HuH-7.5 (cell line): ENCODE measurements at regions not wholly inside any gene's neighbourhood (a gene's known extent, or its start where the extent isn't known, plus 50 kb on each side); places are given as distances from the start of the nearest gene placed in this dataset.
"Not testable (repeated sequence)": the region's sequence is repeated elsewhere in the genome, so short reads cannot be mapped to it uniquely, and the experiment has no call there.

Source experiments
- DNase-seq: peaks from one replicate; pipeline ENCODE4 v3.0.0; 2011; ENCODE audit warnings: low spot score

DNA sequence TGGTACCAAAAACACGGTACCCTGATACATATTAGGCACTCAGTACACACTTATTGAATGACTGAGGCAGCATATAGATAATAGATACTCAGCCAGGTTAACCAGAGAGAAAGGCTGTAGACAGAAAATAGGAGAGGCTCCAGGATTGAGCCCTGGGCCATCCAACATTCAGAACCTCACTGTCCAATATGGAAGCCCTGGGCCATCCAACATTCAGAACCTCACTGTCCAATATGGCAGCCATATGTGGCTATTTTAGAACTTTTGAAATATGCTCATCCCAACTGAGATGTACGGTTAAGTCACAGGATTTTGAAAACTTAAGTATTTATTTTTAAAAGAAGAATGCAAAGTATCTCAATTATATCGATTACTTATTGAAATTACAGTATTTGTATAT, 142.5 kb upstream of the ID4 start:
- no peak for DNase-seq

GRCh38 chr6:19697744-19698290, 139.4 kb upstream of the ID4 start:
- no peak for DNase-seq

DNA sequence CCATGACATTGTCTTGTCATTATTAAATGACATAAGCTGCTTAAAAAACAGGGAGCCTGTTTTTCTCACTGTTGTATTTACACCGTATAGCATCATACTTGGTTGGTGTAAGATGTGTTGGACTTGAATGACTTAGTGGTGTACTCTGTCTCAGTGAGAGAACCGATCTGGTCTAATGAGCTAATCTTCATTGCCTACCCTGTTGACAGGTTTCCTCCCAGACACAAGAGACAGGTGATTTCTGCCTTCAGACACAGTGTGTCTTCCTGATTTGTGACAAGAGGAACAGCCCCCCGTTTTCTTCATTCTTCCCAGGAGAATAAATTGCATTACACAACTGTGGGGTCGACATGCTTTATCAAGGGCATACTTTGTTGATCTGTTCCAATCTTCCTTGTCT, 137.2 kb upstream of the ID4 start:
- no peak for DNase-seq

GRCh38 chr6:19705606-19706005, 131.6 kb upstream of the ID4 start:
- no peak for DNase-seq

DNA sequence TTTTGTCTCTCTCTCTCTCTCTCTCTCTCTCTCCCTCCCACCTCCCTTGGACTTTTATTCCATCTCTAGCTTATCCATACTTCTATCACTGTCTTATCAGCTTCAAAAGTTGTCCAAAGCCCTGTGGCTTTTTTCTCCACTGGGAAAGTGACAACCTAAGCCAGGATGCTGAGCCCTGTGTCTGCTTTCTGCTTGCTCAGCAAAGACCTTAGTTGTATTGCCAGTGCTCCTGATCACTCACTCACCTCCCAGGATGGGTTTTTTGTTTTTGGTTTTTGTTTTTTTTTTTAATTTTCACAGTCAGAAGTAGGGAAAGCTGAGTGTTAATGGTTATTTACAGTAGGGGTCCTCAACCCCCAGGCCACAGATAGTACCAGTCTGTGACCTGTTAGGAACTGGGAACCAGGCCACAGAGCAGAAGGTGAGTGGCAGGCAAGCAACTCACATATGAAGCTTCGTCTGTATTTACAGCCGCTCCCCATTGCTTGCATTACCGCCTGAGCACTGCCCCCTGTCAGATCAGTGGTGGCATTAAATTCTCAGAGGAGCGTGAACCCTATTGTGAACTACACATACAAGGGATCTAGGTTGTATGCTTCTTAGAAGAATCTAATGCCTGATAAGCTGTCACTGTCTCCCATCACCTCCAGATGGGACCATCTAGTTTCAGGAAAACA, 125.0 kb upstream of the ID4 start:
- DNase-seq: no peak

DNA sequence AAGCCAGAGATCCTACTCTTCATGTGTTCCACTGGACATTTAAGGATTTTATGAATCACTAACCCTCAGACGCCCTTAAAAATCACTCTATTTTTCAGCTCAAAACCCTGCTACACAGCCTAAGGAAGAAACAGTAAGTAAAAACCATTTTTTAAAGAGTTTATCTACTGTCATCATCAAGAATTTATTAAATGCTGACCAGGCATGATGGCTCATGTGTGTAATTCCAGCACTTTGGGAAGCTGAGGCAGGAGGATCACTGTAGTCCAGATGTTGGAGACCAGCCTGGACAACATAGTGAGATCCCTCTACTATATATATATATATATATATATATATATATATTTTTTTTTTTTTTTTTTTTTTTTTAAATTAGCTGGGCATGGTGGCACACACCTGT, 124.2 kb upstream of the ID4 start:
- no peak for DNase-seq

DNA sequence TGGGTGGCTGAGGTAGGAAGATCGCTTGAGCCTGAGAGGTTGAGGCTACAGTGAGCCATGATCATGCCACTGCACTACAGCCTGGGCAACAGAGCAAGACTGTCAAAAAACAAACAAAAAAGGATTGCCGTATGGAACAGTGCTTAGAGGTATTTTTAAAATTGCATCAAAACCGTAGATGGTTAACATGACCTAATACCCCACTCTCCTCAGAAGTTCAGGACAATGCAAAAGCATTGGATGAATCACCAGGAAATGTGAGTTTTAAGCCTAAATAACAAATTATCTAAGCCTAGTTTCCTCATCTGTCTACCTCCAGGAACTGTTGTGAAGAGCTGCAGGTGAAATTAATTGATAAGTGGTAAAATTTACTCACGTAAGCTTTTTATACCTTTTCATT, 123.8 kb upstream of the ID4 start:
- no peak for DNase-seq

- DNase-seq: no peak
These were observed 123.2 kb upstream of the ID4 start for GRCh38 chr6:19713984-19714383.

- DNase-seq: no peak
These were observed 122.6 kb upstream of the ID4 start for GRCh38 chr6:19714434-19715166.

GRCh38 chr6:19715167-19715551, 122.0 kb upstream of the ID4 start:
- no peak for DNase-seq

DNA sequence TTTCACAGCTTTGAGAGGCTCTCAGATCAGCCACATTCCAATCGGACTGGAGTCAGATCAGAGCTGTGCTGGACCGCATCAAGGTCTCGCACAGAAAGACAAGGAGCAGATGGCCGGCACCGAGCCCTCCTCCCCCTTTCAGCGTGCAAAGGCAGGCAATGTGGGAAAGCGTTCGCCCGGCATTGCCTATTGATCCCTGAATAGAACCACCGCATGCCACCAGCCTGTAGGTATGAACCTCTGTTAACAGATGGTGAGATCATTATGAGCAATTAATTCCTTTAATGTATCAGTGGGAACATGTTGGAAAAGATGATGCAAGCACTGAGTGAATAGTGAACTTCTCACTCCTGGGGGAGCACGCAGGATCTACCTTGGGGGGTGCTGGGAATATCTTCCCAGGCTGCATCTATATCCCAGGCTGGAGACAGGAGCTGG, 117.5 kb upstream of the ID4 start:
- DNase-seq: no peak

GRCh38 chr6:19721766-19722377, 115.3 kb upstream of the ID4 start:
- DNase-seq: no peak

DNA sequence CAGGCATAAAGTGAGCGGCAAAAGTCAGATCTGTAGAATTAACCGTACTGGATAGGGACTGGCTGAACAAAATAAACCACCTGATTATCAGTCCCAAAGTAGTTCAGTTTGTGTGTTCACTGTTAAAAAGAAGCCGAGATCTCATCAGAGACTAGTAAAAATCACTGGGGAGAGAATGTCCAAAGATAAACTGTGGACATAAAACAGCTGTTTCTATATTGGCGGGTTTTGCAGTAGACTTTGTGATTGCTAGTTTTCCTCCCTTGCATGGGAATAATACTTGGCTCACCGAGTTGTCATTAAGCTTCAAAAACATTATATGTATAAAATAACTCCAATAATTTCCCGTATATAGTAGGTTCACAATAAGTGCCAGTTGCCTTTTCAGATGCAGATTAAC, 114.2 kb upstream of the ID4 start:
- no peak for DNase-seq

DNA sequence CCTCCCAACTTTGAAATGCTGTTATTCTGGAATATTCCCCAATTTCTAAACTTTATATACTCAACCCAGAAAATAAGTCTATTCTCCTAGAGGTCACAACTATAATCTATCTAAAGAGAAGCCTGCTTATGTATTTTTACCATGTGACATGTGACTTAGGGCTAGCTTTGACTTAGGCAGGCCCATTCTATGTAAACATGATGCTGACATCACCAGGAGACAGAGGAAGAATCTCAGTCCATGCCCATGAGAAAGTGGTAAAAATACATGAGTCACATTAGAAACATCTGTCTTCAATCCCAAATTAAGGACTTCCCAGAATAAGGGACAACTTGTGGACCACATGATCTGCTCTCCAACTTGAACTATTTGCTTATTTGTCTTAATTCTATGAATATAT, 113.6 kb upstream of the ID4 start:
- no peak for DNase-seq

GRCh38 chr6:19725436-19725835, 111.7 kb upstream of the ID4 start:
- not testable (repeated sequence) for DNase-seq

DNA sequence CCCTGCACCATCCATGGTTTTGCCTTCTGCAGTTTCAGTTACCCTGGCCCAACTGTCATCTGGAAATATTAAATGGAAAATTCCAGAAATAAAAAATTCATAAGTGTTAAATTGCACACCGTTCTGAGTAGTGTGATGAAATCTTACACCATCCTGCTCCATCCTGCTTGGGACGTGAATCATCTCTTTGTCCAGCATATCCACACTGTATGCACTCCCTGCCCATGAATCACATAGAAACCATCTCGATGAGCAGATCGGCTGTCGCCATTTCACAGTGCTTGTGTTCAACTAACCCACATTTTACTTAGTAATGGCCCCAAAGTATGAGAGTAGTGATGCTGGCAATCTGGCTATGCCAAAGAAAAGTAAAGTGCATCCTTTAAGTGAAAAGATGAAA, 105.9 kb upstream of the ID4 start:
- no peak for DNase-seq

GRCh38 chr6:19734061-19734460, 103.1 kb upstream of the ID4 start:
- DNase-seq: no peak

- DNase-seq: no peak
These were observed 102.7 kb upstream of the ID4 start for GRCh38 chr6:19734519-19734918.

GRCh38 chr6:19736066-19736465, 101.1 kb upstream of the ID4 start:
- no peak for DNase-seq

- DNase-seq: no peak
These were observed 99.2 kb upstream of the ID4 start for GRCh38 chr6:19738010-19738409.

DNA sequence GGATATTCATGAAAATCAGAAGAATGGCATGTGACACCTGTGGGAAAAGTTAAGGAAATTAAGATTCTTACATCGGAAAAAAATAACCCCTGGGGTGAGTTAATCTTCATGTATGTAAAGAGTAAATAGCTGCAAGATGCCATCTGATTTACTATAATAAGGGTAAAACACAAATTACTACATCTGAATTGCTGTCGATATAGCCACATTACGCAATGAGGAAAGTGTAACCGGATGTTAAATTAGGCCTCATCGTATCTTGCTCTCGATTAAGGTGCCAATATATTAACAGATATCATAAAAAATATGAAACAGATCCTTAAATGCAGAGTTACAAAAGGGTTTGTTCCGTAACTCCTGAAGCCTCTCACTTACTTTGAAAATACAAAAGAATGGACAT, 87.4 kb upstream of the ID4 start:
- DNase-seq: no peak

DNA sequence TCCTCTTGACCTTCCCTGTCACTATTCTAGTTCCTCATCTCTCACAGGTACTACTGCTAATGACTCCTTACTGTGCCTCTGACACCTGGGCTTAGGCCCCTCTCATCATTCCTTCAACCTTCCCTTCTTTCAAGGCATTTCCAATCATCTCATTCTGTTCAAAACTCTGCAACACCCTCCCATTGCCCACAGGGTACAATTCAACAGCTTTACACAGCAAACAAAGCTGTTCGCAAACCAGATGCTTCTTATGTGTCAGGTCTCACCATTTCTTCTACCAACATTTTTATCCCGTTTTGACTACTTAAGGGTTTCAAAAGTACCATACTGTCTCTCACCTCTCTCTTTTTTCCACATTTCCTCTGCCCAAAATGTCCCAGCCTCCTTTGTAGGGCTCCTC, 84.4 kb upstream of the ID4 start:
- DNase-seq: no peak

DNA sequence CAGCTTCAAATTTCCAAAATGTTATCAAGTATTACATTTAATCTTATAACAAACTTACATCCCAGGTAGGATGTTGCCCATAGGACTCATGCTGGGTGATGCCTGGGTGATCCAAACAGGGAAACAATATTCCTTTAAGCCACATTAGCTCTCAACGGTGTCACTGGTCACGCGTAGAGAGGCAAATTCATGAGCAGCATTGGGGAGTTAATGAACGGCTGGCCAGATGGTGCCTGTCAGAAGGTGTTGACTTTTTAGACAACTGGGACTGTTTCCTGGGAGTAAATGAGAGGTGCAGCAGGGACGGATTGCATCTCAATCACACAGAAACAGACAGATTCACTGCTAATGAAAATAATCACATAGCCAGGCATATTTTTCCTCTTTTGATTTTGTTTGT, 83.3 kb upstream of the ID4 start:
- DNase-seq: no peak
